ENCODE measurements at regions not wholly inside any gene's neighbourhood (a gene's known extent, or its start where the extent isn't known, plus 50 kb on each side); places are given as distances from the start of the nearest gene placed in this dataset.
A peak's percentile ranks its signal among the peaks of the same experiment; 100 is the strongest.
"Not testable (repeated sequence)": the region's sequence is repeated elsewhere in the genome, so short reads cannot be mapped to it uniquely, and the experiment has no call there.

- DNase-seq: not testable (repeated sequence)
These were observed 175.5 kb upstream of the IRF2BP2 start for GRCh38 chr1:234785471-234785919.

- DNase-seq: not testable (repeated sequence)
These were observed 174.1 kb upstream of the IRF2BP2 start for GRCh38 chr1:234784108-234784507.

GRCh38 chr1:234782791-234783190 is 172.8 kb upstream of the IRF2BP2 start:
- DNase-seq: no peak

GRCh38 chr1:234782105-234782751 is 172.2 kb upstream of the IRF2BP2 start:
- peak in 1 of 3 experiments; percentile 35 for DNase-seq

GRCh38 chr1:234781241-234782065 is 171.5 kb upstream of the IRF2BP2 start:
- DNase-seq: peak in 1 of 3 experiments; percentile 42

- DNase-seq: peak in 1 of 3 experiments; percentile 38
These were observed 170.7 kb upstream of the IRF2BP2 start for GRCh38 chr1:234780531-234781162.

- peak in 1 of 3 experiments; percentile 38 for DNase-seq
These were observed 170.1 kb upstream of the IRF2BP2 start for GRCh38 chr1:234780112-234780511.

- not testable (repeated sequence) for DNase-seq
These were observed 169.6 kb upstream of the IRF2BP2 start for GRCh38 chr1:234779600-234779999.

- DNase-seq: peak in 2 of 3 experiments; percentile 17 to 38
These were observed 169.2 kb upstream of the IRF2BP2 start for GRCh38 chr1:234779160-234779538.

GRCh38 chr1:234778221-234779159 is 168.5 kb upstream of the IRF2BP2 start:
- DNase-seq: peak in 1 of 3 experiments; percentile 41

GRCh38 chr1:234777856-234778220 is 167.9 kb upstream of the IRF2BP2 start:
- DNase-seq: peak in 1 of 3 experiments; percentile 34

GRCh38 chr1:234776876-234777855 is 167.2 kb upstream of the IRF2BP2 start:
- DNase-seq: peak in 2 of 3 experiments; percentile 8 to 40

GRCh38 chr1:234776256-234776875 is 166.4 kb upstream of the IRF2BP2 start:
- DNase-seq: no peak

- DNase-seq: no peak
These were observed 165.7 kb upstream of the IRF2BP2 start for GRCh38 chr1:234775477-234776246.

GRCh38 chr1:234774971-234775370 is 165.0 kb upstream of the IRF2BP2 start:
- DNase-seq: no peak

- no peak for DNase-seq
These were observed 164.1 kb upstream of the IRF2BP2 start for GRCh38 chr1:234773936-234774677.

- no peak for DNase-seq
These were observed 162.6 kb upstream of the IRF2BP2 start for GRCh38 chr1:234772345-234773147.

Measured in NCI-H1417 (cell line).